Progenitor cell of endocrine pancreas (in vitro differentiated cells): ENCODE measurements at regions not wholly inside any gene's neighbourhood (a gene's known extent, or its start where the extent isn't known, plus 50 kb on each side); places are given as distances from the start of the nearest gene placed in this dataset.
"Not testable (repeated sequence)": the region's sequence is repeated elsewhere in the genome, so short reads cannot be mapped to it uniquely, and the experiment has no call there.

Experiments
- DNase-seq: peaks from one replicate; pipeline ENCODE4 v3.0.0; 2021; ENCODE audit warnings: low spot score; ENCODE audit not compliant: unreplicated experiment
- H3K27ac Mint-ChIP-seq: 2 replicates; pipeline ENCODE4 v1.8.0; 2021; ENCODE audit warnings: mild to moderate bottlenecking, moderate library complexity, mixed read lengths
- H3K27me3 Mint-ChIP-seq: 2 replicates; pipeline ENCODE4 v1.8.0; 2021; ENCODE audit warnings: mixed read lengths
- H3K36me3 Mint-ChIP-seq: 2 replicates; pipeline ENCODE4 v1.8.0; 2022; ENCODE audit warnings: mixed read lengths; ENCODE audit not compliant: insufficient read depth
- H3K4me1 Mint-ChIP-seq: 2 replicates; pipeline ENCODE4 v1.8.0; 2021; ENCODE audit warnings: low read depth, mixed read lengths
- H3K4me3 Mint-ChIP-seq: 2 replicates; pipeline ENCODE4 v1.8.0; 2021; ENCODE audit warnings: low read depth, mild to moderate bottlenecking, moderate library complexity, mixed read lengths
- H3K9me3 Mint-ChIP-seq: 2 replicates; pipeline ENCODE4 v1.8.0; 2021; ENCODE audit warnings: low read depth, mixed read lengths
- CTCF ChIP-seq: fragments of 200-600 bp; sonication (generic); IDR thresholded peaks from one replicate; pipeline ENCODE4 v1.5.0; 2021; ENCODE audit warnings: antibody characterized with exemption, mild to moderate bottlenecking; ENCODE audit not compliant: unreplicated experiment

- H3K4me3 Mint-ChIP-seq: no peak overlapping the region
- H3K27ac Mint-ChIP-seq: no peak overlapping the region
- no peak for TF ChIP-seq CTCF
- no peak for DNase-seq
- no peaks in the 10 kb centered on the region for H3K27me3 Mint-ChIP-seq
- no peaks in the 10 kb centered on the region for H3K9me3 Mint-ChIP-seq
- no peaks in the 10 kb centered on the region for H3K36me3 Mint-ChIP-seq
- H3K4me1 Mint-ChIP-seq: peaks cover 14% of the 10 kb centered on the region
These were observed 328.7 kb upstream of the ZFP42 start for GRCh38 chr4:187666697-187667494.

- H3K36me3 Mint-ChIP-seq: no peaks in the 10 kb centered on the region
- H3K27me3 Mint-ChIP-seq: no peaks in the 10 kb centered on the region
- no peaks in the 10 kb centered on the region for H3K9me3 Mint-ChIP-seq
- H3K4me3 Mint-ChIP-seq: no peak overlapping the region
- no peak for TF ChIP-seq CTCF
- no peak overlapping the region for H3K27ac Mint-ChIP-seq
- peaks cover 14% of the 10 kb centered on the region for H3K4me1 Mint-ChIP-seq
- DNase-seq: no peak
These were observed 327.0 kb upstream of the ZFP42 start for GRCh38 chr4:187668526-187669082.

DNA sequence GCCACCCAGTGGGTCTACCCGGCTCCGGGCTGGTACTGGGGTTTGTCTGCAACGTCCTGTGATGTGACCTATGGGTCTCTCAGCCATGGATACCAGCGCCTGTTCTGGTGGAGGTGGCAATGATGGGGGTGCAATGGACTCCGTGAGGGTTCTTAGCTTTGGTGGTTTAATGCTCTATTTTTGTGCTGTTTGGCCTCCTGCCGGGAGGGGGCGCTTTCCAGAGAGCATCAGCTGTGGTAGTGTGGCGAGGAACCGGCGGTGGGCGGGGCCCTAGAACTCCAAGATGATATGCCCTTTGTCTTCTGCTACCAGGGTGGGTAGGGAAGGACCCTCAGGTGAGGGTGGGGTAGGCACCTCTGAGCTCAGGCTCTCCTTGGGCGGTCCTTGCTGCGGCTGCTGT lies 324.1 kb upstream of the ZFP42 start:
- not testable (repeated sequence) for H3K36me3 Mint-ChIP-seq, H3K27ac Mint-ChIP-seq, H3K4me1 Mint-ChIP-seq, H3K9me3 Mint-ChIP-seq, DNase-seq, H3K4me3 Mint-ChIP-seq, H3K27me3 Mint-ChIP-seq

GRCh38 chr4:187671958-187672357 lies 323.6 kb upstream of the ZFP42 start:
- not testable (repeated sequence) for H3K36me3 Mint-ChIP-seq, DNase-seq, H3K4me3 Mint-ChIP-seq, H3K27ac Mint-ChIP-seq, H3K27me3 Mint-ChIP-seq, H3K9me3 Mint-ChIP-seq, H3K4me1 Mint-ChIP-seq

GRCh38 chr4:187672526-187672925 lies 323.0 kb upstream of the ZFP42 start:
- not testable (repeated sequence) for H3K9me3 Mint-ChIP-seq, H3K36me3 Mint-ChIP-seq, H3K27ac Mint-ChIP-seq, H3K4me1 Mint-ChIP-seq, H3K27me3 Mint-ChIP-seq, DNase-seq, H3K4me3 Mint-ChIP-seq

DNA sequence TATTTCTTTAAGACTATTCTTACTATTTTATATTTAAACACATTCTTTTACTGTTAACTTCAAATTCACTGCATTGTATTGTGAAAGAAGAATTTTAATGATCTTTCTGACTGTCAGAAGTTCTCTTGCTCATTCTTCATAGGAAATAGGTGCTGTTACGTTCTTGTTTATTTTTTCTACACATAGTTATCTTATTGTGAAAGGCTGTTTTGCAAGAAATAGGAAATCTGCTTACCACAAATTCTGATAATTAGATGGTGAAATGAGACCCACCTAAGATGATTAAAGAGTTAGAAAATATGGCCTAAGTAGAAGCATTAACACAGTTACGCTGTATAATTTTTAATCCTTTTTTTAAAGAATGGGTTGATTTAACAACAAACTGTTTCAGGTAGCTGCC lies 316.1 kb upstream of the ZFP42 start:
- TF ChIP-seq CTCF: no peak
- no peaks in the 10 kb centered on the region for H3K27me3 Mint-ChIP-seq
- H3K4me3 Mint-ChIP-seq: no peak overlapping the region
- H3K9me3 Mint-ChIP-seq: no peaks in the 10 kb centered on the region
- H3K27ac Mint-ChIP-seq: no peak overlapping the region
- no peaks in the 10 kb centered on the region for H3K4me1 Mint-ChIP-seq
- H3K36me3 Mint-ChIP-seq: no peaks in the 10 kb centered on the region
- no peak for DNase-seq

DNA sequence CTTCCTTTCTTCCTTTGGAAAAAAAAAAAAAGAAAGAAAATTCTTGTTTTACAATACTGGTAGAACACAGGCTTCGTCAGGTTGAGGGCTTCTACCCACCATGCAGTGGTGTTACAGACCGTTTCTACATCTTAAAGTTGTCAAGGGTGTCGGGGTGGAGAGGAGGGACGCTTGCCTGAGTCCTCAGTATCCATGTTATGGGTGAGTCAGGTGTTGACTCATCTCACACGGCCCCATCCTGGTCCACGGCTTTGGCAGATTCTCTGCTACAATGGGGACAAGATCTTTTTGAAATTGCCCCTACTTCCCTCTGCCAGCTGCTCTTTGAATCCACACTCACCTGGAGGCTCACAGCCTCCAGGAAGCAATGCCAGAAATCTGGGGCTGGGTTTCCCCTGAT lies 310.3 kb upstream of the ZFP42 start:
- Mint-ChIP-seq H3K4me1 (no peaks in the 10 kb centered on the region), H3K27me3 (peaks cover 4% of the 10 kb centered on the region), H3K27ac (no peak overlapping the region), H3K36me3 (no peaks in the 10 kb centered on the region), H3K9me3 (no peaks in the 10 kb centered on the region), H3K4me3 (no peak overlapping the region)
- DNase-seq: no peak
- no peak for TF ChIP-seq CTCF
